ENCODE measurements at regions not wholly inside any gene's neighbourhood (a gene's known extent, or its start where the extent isn't known, plus 50 kb on each side); places are given as distances from the start of the nearest gene placed in this dataset.

DNA sequence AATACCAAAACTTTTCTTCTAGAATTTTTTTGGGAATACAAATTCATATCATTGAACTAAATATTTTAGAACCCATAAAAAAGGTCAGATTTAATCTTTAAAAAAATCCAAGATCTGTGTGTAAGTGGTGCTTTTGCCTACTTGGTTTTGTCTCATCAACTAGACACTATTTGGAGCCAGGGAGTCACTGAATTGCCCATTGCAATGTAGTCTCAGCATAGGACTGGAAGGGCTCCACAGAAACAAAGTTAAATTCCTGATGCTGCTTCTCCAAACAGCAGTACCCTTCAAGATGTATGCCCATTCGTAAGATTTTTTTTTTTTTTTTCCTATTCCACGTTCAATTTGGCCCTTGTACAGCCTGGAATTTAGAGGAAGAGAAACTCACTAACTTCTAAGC lies 208.0 kb upstream of the MPDZ start:
- TF ChIP-seq, protein P1, sequence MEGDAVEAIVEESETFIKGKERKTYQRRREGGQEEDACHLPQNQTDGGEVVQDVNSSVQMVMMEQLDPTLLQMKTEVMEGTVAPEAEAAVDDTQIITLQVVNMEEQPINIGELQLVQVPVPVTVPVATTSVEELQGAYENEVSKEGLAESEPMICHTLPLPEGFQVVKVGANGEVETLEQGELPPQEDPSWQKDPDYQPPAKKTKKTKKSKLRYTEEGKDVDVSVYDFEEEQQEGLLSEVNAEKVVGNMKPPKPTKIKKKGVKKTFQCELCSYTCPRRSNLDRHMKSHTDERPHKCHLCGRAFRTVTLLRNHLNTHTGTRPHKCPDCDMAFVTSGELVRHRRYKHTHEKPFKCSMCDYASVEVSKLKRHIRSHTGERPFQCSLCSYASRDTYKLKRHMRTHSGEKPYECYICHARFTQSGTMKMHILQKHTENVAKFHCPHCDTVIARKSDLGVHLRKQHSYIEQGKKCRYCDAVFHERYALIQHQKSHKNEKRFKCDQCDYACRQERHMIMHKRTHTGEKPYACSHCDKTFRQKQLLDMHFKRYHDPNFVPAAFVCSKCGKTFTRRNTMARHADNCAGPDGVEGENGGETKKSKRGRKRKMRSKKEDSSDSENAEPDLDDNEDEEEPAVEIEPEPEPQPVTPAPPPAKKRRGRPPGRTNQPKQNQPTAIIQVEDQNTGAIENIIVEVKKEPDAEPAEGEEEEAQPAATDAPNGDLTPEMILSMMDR (IDR thresholded peaks at IDR 0.05; ENCODE audit: low read depth, low read length, missing input control) = no peak
- TF ChIP-seq, protein P2, sequence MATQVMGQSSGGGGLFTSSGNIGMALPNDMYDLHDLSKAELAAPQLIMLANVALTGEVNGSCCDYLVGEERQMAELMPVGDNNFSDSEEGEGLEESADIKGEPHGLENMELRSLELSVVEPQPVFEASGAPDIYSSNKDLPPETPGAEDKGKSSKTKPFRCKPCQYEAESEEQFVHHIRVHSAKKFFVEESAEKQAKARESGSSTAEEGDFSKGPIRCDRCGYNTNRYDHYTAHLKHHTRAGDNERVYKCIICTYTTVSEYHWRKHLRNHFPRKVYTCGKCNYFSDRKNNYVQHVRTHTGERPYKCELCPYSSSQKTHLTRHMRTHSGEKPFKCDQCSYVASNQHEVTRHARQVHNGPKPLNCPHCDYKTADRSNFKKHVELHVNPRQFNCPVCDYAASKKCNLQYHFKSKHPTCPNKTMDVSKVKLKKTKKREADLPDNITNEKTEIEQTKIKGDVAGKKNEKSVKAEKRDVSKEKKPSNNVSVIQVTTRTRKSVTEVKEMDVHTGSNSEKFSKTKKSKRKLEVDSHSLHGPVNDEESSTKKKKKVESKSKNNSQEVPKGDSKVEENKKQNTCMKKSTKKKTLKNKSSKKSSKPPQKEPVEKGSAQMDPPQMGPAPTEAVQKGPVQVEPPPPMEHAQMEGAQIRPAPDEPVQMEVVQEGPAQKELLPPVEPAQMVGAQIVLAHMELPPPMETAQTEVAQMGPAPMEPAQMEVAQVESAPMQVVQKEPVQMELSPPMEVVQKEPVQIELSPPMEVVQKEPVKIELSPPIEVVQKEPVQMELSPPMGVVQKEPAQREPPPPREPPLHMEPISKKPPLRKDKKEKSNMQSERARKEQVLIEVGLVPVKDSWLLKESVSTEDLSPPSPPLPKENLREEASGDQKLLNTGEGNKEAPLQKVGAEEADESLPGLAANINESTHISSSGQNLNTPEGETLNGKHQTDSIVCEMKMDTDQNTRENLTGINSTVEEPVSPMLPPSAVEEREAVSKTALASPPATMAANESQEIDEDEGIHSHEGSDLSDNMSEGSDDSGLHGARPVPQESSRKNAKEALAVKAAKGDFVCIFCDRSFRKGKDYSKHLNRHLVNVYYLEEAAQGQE (IDR thresholded peaks at IDR 0.05) = no peak
- no peak for TF ChIP-seq RAD21 (IDR thresholded peaks at IDR 0.05)
- no peak for TF ChIP-seq YY1 (IDR thresholded peaks at IDR 0.05)
- TF ChIP-seq FOXA1 (IDR thresholded peaks at IDR 0.05) = no peak
